ENCODE measurements at regions not wholly inside any gene's neighbourhood (a gene's known extent, or its start where the extent isn't known, plus 50 kb on each side); places are given as distances from the start of the nearest gene placed in this dataset.

DNA sequence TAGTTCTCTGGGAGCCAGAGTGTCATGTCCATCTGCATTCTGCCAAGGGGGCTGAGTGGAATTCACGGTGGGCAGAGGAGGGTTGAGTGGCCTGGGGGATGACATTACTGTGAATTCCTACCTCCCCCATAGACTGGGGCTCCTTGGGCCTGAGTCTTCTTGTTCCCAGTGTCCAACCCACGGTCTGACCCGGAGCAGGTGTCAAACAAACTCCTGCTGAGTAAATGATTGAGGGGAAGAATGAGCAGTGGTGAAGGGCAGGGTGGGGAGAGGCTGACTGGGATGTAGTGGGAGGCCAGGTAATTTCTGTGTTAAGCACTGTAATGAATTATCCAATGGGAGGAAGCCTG, 597.6 kb downstream of the MATN1 start:
- H2AFZ ChIP-seq (ENCODE audit: low read depth, low read length, poor library complexity, severe bottlenecking), result no peak overlapping the region
- no peaks in the 10 kb centered on the region for H3K79me2 ChIP-seq (ENCODE audit: insufficient read depth, low read length)
- H3K4me1 ChIP-seq (ENCODE audit: control insufficient read depth in 1 of 2, insufficient read depth in 2 of 2, low read length in 2 of 2), result no peaks in the 10 kb centered on the region
- RAD21 ChIA-PET (ENCODE audit: low non-redundant PET in 1 of 2, low total read pairs in 2 of 2, uncharacterized antibody in 2 of 2, unreplicated experiment in 2 of 2), result no interaction called here
- no peaks in the 10 kb centered on the region; the same call in 1 of the 2 replicates for H3K27me3 ChIP-seq (ENCODE audit: insufficient read depth, low read length)
- POLR2A ChIA-PET, result no interaction called here
- no peak for TF ChIP-seq EZH2 (IDR thresholded peaks at IDR 0.05)
- no peak for TF ChIP-seq SIN3A (IDR thresholded peaks at IDR 0.05; ENCODE audit: low read depth)
- no peak for TF ChIP-seq SRF (IDR thresholded peaks at IDR 0.05; ENCODE audit: low read depth)
- no peak for TF ChIP-seq FOSL1 (IDR thresholded peaks at IDR 0.05; ENCODE audit: low read depth)
- TF ChIP-seq POLR2A (IDR thresholded peaks at IDR 0.05; ENCODE audit: borderline replicate concordance, extremely low read depth, insufficient read depth, insufficient read length), result no peak
- TF ChIP-seq ELF1 (IDR thresholded peaks at IDR 0.05; ENCODE audit: borderline replicate concordance, low read depth), result no peak
- no peak for TF ChIP-seq SP1 (IDR thresholded peaks at IDR 0.05; ENCODE audit: low read depth)
- TF ChIP-seq ZFX (IDR thresholded peaks at IDR 0.05), result no peak
- TF ChIP-seq POLR2AphosphoS5 (IDR thresholded peaks at IDR 0.05; ENCODE audit: low read depth, low read length), result no peak
- no peak for TF ChIP-seq CEBPB (IDR thresholded peaks at IDR 0.05; ENCODE audit: low read depth)
- no peak for TF ChIP-seq MAX (IDR thresholded peaks at IDR 0.05)
- TF ChIP-seq CBX3 (IDR thresholded peaks at IDR 0.05; ENCODE audit: low read depth), result no peak
- TF ChIP-seq RAD21 (IDR thresholded peaks at IDR 0.05; ENCODE audit: low read depth), result no peak
- TF ChIP-seq, protein P1, sequence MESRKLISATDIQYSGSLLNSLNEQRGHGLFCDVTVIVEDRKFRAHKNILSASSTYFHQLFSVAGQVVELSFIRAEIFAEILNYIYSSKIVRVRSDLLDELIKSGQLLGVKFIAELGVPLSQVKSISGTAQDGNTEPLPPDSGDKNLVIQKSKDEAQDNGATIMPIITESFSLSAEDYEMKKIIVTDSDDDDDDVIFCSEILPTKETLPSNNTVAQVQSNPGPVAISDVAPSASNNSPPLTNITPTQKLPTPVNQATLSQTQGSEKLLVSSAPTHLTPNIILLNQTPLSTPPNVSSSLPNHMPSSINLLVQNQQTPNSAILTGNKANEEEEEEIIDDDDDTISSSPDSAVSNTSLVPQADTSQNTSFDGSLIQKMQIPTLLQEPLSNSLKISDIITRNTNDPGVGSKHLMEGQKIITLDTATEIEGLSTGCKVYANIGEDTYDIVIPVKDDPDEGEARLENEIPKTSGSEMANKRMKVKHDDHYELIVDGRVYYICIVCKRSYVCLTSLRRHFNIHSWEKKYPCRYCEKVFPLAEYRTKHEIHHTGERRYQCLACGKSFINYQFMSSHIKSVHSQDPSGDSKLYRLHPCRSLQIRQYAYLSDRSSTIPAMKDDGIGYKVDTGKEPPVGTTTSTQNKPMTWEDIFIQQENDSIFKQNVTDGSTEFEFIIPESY (IDR thresholded peaks at IDR 0.05; ENCODE audit: extremely low read depth, insufficient replicate concordance, low read length), result no peak
- no peak for TF ChIP-seq REST (IDR thresholded peaks at IDR 0.05; ENCODE audit: low read depth)
- TF ChIP-seq, protein P2, sequence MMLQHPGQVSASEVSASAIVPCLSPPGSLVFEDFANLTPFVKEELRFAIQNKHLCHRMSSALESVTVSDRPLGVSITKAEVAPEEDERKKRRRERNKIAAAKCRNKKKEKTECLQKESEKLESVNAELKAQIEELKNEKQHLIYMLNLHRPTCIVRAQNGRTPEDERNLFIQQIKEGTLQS (IDR thresholded peaks at IDR 0.05), result no peak
- no peaks in the 10 kb centered on the region for H3K9me3 ChIP-seq (ENCODE audit: control insufficient read depth in 1 of 2, insufficient read depth in 1 of 2, low read depth in 1 of 2, low read length in 2 of 2)
- no peaks in the 10 kb centered on the region for H3K9me2 ChIP-seq (ENCODE audit: insufficient read depth)
- no peak overlapping the region for H3K27ac ChIP-seq (ENCODE audit: low read depth, low read length)
- no peak overlapping the region for H3K4me2 ChIP-seq (ENCODE audit: low read length)
- intact Hi-C loops (cut with micrococcal nuclease), result no loop called here
- no TSS peak for BruUV-seq (replicated peaks)
- CTCF ChIA-PET, result interaction anchor here (0.6 kb wide), 1 partner anchor 559 kb away, joined by 6 read pairs; no protein-coding TSS in a partner anchor
- no peaks in the 10 kb centered on the region for H3K36me3 ChIP-seq (ENCODE audit: control insufficient read depth in 1 of 2, insufficient read depth in 2 of 2, low read length in 2 of 2)
- ATAC-seq (no peak), DNase-seq (ENCODE audit: low read depth, low spot score) (no peak)
- H3K4me3 ChIP-seq (replicated peaks in 1 of 2; ENCODE audit: low read depth in 1 of 2, low read length in 2 of 2), result no peak overlapping the region
- no peak overlapping the region for H3K9ac ChIP-seq (ENCODE audit: low read length)
- no peaks in the 10 kb centered on the region for H4K20me1 ChIP-seq (ENCODE audit: insufficient read depth)

All from HCT116 (cell line).